Activated CD4-positive, alpha-beta T cell treated with anti-CD3 and anti-CD28 coated beads, Interleukin-2, amount 10 ng/mL, durations not matched to agents 24 days and 14 days (primary cell): ENCODE measurements at regions not wholly inside any gene's neighbourhood (a gene's known extent, or its start where the extent isn't known, plus 50 kb on each side); places are given as distances from the start of the nearest gene placed in this dataset.

Experiments used
- DNase-seq: peaks from one replicate; pipeline ENCODE4 v3.0.0; 2022
- H3K27ac Mint-ChIP-seq: one replicate; pipeline ENCODE4 v1.8.0; 2022; ENCODE audit warnings: mild to moderate bottlenecking, mixed read lengths
- H3K27me3 Mint-ChIP-seq: one replicate; pipeline ENCODE4 v1.8.0; 2022; ENCODE audit warnings: mixed read lengths
- H3K36me3 Mint-ChIP-seq: one replicate; pipeline ENCODE4 v1.8.0; 2022; ENCODE audit warnings: low read depth, mild to moderate bottlenecking, mixed read lengths
- H3K4me1 Mint-ChIP-seq: one replicate; pipeline ENCODE4 v1.8.0; 2021; ENCODE audit warnings: mixed read lengths
- H3K4me3 Mint-ChIP-seq: one replicate; pipeline ENCODE4 v1.8.0; 2022; ENCODE audit warnings: mild to moderate bottlenecking, moderate library complexity, mixed read lengths
- H3K9me3 Mint-ChIP-seq: one replicate; pipeline ENCODE4 v1.8.0; 2021; ENCODE audit warnings: mixed read lengths
- intact Hi-C: fragments of 100-400 bp; cut with micrococcal nuclease; formaldehyde crosslinking; loops from one replicate; pipeline ENCODE4 v1.15.1; 2023

DNA sequence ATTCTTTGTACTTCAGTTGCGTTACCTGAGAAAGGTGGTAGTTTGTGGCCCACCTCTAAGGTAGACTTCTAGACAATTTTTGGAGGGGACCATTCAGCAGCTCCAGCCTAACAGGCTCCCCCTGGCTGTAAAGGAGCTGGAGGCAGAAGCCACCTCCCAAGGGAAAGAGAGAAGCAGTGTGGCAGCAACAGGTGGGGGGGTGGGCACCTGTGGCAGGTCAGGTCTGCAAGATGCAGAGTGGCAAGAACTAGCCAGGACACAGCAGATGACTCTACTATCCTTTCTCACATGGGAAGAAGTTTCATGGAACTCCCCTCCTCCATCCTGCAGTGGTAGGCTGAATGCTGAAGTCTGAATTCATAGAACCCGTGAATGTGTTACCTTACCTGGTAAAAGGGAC is 148.3 kb upstream of the DTNBP1 start:
- no peak overlapping the region for H3K27ac Mint-ChIP-seq
- no peaks in the 10 kb centered on the region for H3K4me1 Mint-ChIP-seq
- no peaks in the 10 kb centered on the region for H3K9me3 Mint-ChIP-seq
- DNase-seq, result no peak
- no peaks in the 10 kb centered on the region for H3K36me3 Mint-ChIP-seq
- H3K27me3 Mint-ChIP-seq, result peaks cover 3% of the 10 kb centered on the region
- intact Hi-C loops, result no loop called here
- no peak overlapping the region for H3K4me3 Mint-ChIP-seq

DNA sequence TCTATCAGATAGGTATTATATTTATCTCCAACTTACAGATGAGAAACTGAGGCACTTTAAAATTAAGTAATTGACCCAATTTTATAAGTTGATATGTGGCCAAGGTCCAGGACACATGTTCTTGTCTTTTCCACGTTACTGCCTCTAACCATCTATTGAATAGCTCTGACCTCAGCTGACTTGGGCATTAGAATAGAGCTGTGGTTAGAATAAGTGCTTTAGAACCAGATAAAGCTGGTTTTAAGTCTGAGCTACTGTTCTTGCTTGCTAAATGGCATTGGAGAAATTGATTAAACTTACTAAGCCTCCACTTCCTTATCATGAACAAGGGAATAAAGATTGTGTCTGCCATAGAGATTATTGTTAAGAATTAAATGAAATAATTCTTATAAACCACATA is 147.8 kb upstream of the DTNBP1 start:
- no peak overlapping the region for H3K27ac Mint-ChIP-seq
- DNase-seq, result no peak
- H3K4me1 Mint-ChIP-seq, result no peaks in the 10 kb centered on the region
- peaks cover 3% of the 10 kb centered on the region for H3K27me3 Mint-ChIP-seq
- no peaks in the 10 kb centered on the region for H3K9me3 Mint-ChIP-seq
- H3K4me3 Mint-ChIP-seq, result no peak overlapping the region
- no peaks in the 10 kb centered on the region for H3K36me3 Mint-ChIP-seq
- intact Hi-C loops, result no loop called here

GRCh38 chr6:15809367-15809766 is 146.5 kb upstream of the DTNBP1 start:
- Mint-ChIP-seq H3K4me3 (no peak overlapping the region), H3K36me3 (no peaks in the 10 kb centered on the region), H3K9me3 (no peaks in the 10 kb centered on the region), H3K27ac (no peak overlapping the region), H3K27me3 (peaks cover 3% of the 10 kb centered on the region), H3K4me1 (no peaks in the 10 kb centered on the region)
- intact Hi-C loops, result no loop called here
- no peak for DNase-seq

DNA sequence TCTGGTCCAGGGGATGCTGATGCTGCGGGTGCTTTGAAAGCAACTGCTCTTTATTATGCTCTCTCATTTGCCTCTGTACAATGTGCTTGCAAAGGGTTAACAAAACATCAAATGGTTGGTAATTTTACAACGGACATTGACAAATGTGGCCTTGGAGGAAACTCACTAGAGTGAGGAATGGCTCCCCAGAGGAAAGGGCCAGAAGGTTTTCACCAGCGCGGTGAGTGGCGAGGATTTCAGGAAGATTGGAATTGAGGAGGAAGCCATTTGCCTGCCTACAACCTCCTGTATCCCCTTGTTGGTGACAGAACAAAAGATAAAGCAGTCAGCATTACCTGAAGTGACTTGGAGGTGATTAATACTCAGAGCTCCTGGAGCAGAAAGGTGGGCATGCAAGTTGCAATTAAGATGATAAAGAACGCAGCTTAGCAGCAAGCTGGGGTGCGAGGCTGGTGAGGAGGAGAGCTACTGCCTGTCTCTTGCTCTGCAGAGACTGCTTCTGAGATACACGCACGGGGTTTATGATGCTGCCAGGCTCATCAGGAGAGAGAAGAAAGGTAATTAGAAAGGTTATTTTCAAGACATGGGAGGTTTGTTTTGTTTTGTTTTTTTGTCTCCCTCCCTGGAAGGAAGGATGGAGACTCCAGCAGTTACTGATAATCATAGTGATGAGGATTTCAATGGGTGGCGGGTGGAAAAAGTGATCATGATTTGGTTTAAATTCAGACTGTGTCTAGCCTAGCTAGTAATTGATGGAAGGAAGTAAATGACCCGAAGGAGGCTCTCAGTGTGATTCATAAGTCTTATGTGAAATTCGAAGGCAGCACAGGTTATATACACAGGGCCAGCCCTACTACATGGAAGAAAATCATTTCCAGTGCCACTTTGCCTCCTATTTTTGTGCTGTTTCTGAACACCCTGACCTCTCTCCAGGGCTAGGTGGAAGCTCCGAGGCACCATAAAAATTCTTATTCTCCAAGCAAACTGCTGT is 141.6 kb upstream of the DTNBP1 start:
- Mint-ChIP-seq H3K9me3 (no peaks in the 10 kb centered on the region), H3K4me1 (no peaks in the 10 kb centered on the region), H3K36me3 (no peaks in the 10 kb centered on the region), H3K27ac (no peak overlapping the region), H3K27me3 (peaks cover 3% of the 10 kb centered on the region), H3K4me3 (no peak overlapping the region)
- intact Hi-C loops, result no loop called here
- no peak for DNase-seq

- Mint-ChIP-seq H3K36me3 (no peaks in the 10 kb centered on the region), H3K9me3 (peaks cover 8% of the 10 kb centered on the region), H3K27ac (no peak overlapping the region), H3K4me3 (no peak overlapping the region), H3K27me3 (no peaks in the 10 kb centered on the region), H3K4me1 (no peaks in the 10 kb centered on the region)
- intact Hi-C loops, result no loop called here
- DNase-seq, result no peak
Measured at GRCh38 chr6:15802466-15802865, 139.6 kb upstream of the DTNBP1 start.

DNA sequence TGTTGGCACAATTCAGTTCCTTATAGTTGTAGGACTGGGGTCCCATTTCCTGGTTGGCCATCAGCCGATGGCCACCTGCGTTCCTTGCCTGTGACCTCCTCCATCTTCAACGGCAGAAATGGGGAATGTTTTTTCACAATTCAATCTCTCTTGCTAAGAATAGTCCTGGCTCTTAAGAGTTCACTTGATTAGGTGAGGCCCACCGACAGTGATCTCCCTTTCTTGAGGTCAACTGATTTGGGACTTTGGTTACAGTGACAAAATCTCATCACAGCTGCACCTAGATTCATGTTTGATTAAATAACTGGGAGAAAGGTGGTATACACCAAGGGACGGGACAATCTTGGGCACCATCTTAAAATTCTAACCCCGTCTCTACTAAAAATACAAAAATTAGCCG is 139.1 kb upstream of the DTNBP1 start:
- H3K4me3 Mint-ChIP-seq, result no peak overlapping the region
- H3K27ac Mint-ChIP-seq, result no peak overlapping the region
- DNase-seq, result no peak
- no peaks in the 10 kb centered on the region for H3K27me3 Mint-ChIP-seq
- H3K4me1 Mint-ChIP-seq, result no peaks in the 10 kb centered on the region
- intact Hi-C loops, result no loop called here
- H3K36me3 Mint-ChIP-seq, result no peaks in the 10 kb centered on the region
- peaks cover 13% of the 10 kb centered on the region for H3K9me3 Mint-ChIP-seq

DNA sequence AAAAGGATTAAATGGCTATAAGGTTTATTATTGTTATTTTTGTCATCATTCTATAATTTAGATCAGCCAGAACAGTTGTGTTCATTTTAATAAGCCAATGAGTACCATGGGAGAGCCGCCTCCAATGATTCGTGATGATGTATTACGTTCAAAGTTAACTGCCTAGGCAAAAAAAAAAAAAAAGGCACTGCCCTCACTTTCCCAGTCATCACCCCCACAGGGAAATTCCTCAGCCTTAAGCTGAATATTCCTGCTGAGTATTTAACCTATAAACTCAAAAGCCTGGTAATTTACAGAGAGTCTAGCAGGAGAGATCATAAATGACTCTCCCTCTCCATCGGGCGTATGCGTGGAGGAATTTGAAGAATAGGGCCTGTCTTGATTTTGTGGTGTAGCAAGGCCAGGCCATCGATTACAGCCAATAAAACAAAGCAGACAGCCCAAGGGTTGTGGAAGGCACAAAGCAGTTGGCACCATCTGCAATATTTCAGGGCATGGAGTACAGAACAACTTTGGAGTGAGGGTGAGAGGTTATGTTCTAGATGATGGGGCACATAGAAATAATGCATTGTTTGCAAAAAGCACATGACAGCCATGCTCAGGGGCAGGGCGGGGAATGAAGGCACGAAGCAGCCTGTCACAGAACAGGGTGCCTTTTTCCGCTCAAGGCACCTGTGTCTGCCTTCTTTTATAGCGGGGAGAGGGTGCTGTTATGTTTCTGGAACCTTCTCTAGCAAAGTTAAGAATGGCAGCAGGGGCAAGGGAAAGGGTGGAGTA is 138.2 kb upstream of the DTNBP1 start:
- Mint-ChIP-seq H3K27me3 (no peaks in the 10 kb centered on the region), H3K36me3 (peaks cover under 1% of the 10 kb centered on the region), H3K9me3 (peaks cover 16% of the 10 kb centered on the region), H3K4me3 (no peak overlapping the region), H3K4me1 (no peaks in the 10 kb centered on the region), H3K27ac (no peak overlapping the region)
- intact Hi-C loops, result no loop called here
- DNase-seq, result no peak

DNA sequence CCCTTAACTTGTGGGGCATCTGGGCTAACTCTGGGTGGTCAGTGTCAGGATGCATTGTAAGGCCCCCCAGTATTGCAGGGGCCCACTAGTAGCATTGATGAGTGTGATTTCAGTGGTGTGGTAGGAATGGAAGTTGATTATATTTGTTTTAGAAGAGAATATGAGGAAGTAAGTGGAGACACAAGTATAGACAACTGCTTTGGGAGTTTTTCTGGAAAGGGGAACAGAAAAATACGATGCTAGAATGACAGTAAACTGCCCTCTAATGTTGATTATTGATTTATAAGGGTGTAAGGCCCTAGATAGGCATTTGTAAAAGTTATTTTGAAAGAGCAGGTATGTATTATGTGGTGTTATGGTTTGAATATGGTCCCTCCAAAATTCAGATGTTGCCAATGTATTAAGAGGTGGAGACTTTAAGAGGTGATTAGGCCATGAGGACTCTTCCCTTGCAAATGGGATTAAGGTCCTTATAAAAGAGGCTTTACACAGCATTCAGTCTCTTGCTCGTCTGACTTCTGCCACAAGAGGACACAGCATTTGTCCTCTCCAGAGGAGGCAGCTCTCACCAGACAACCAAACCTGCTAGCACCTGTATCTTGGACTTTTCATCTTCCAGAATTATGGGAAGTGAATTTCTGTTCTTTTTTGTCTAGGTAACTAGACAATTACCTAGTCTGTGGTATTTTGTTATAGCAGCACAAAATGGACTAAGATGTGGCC is 135.9 kb upstream of the DTNBP1 start:
- DNase-seq, result no peak
- H3K9me3 Mint-ChIP-seq, result peaks cover 18% of the 10 kb centered on the region
- H3K36me3 Mint-ChIP-seq, result peaks cover 2% of the 10 kb centered on the region
- intact Hi-C loops, result no loop called here
- H3K27ac Mint-ChIP-seq, result no peak overlapping the region
- H3K27me3 Mint-ChIP-seq, result no peaks in the 10 kb centered on the region
- no peak overlapping the region for H3K4me3 Mint-ChIP-seq
- H3K4me1 Mint-ChIP-seq, result no peaks in the 10 kb centered on the region

GRCh38 chr6:15796844-15797243 is 134.0 kb upstream of the DTNBP1 start:
- peaks cover 2% of the 10 kb centered on the region for H3K36me3 Mint-ChIP-seq
- H3K4me1 Mint-ChIP-seq, result no peaks in the 10 kb centered on the region
- no peak for DNase-seq
- H3K27ac Mint-ChIP-seq, result no peak overlapping the region
- no peak overlapping the region for H3K4me3 Mint-ChIP-seq
- intact Hi-C loops, result no loop called here
- no peaks in the 10 kb centered on the region for H3K27me3 Mint-ChIP-seq
- peaks cover 18% of the 10 kb centered on the region for H3K9me3 Mint-ChIP-seq

GRCh38 chr6:15796130-15796771 is 133.4 kb upstream of the DTNBP1 start:
- Mint-ChIP-seq H3K27me3 (no peaks in the 10 kb centered on the region), H3K36me3 (peaks cover 2% of the 10 kb centered on the region), H3K4me1 (no peaks in the 10 kb centered on the region), H3K27ac (no peak overlapping the region), H3K9me3 (peaks cover 18% of the 10 kb centered on the region), H3K4me3 (no peak overlapping the region)
- intact Hi-C loops, result no loop called here
- no peak for DNase-seq

- Mint-ChIP-seq H3K27ac (no peak overlapping the region), H3K27me3 (no peaks in the 10 kb centered on the region), H3K36me3 (peaks cover 2% of the 10 kb centered on the region), H3K4me3 (no peak overlapping the region), H3K9me3 (peaks cover 18% of the 10 kb centered on the region), H3K4me1 (no peaks in the 10 kb centered on the region)
- intact Hi-C loops, result no loop called here
- DNase-seq, result no peak
Measured at GRCh38 chr6:15793826-15794225, 131.0 kb upstream of the DTNBP1 start.

GRCh38 chr6:15793288-15793687 is 130.5 kb upstream of the DTNBP1 start:
- Mint-ChIP-seq H3K27me3 (no peaks in the 10 kb centered on the region), H3K27ac (no peak overlapping the region), H3K9me3 (peaks cover 16% of the 10 kb centered on the region), H3K4me3 (no peak overlapping the region), H3K36me3 (peaks cover 2% of the 10 kb centered on the region), H3K4me1 (no peaks in the 10 kb centered on the region)
- DNase-seq, result no peak
- intact Hi-C loops, result no loop called here

GRCh38 chr6:15792842-15793241 is 130.0 kb upstream of the DTNBP1 start:
- Mint-ChIP-seq H3K4me3 (no peak overlapping the region), H3K4me1 (no peaks in the 10 kb centered on the region), H3K36me3 (peaks cover 2% of the 10 kb centered on the region), H3K27me3 (no peaks in the 10 kb centered on the region), H3K27ac (no peak overlapping the region), H3K9me3 (peaks cover 17% of the 10 kb centered on the region)
- DNase-seq, result no peak
- intact Hi-C loops, result no loop called here
